ENCODE measurements at regions not wholly inside any gene's neighbourhood (a gene's known extent, or its start where the extent isn't known, plus 50 kb on each side); places are given as distances from the start of the nearest gene placed in this dataset.

- no peaks in the 10 kb centered on the region for H3K4me1 ChIP-seq (ENCODE audit: control insufficient read depth in 4 of 4, insufficient read depth in 4 of 4, low read length in 3 of 4)
- TF ChIP-seq ATF3 (IDR thresholded peaks at IDR 0.05) (no peak), NR2F2 (IDR thresholded peaks at IDR 0.05) (no peak), CTCF (IDR thresholded peaks at IDR 0.05; ENCODE audit: low read depth, low read length, missing input control) (no peak), SP1 (IDR thresholded peaks at IDR 0.05) (no peak), FOXA1 (IDR thresholded peaks at IDR 0.05) (no peak), EGR1 (IDR thresholded peaks at IDR 0.05; ENCODE audit: low read depth in 2 of 2) (no peak), MAX (IDR thresholded peaks at IDR 0.05) (no peak), GABPA (IDR thresholded peaks at IDR 0.05 in 1 of 2, conservative IDR thresholded peaks at IDR 0.05 in 1 of 2) (no peak), RXRA (IDR thresholded peaks at IDR 0.05) (no peak), REST (IDR thresholded peaks at IDR 0.05) (no peak), RAD21 (IDR thresholded peaks at IDR 0.05) (no peak)
- no peaks in the 10 kb centered on the region for H3K36me3 ChIP-seq (ENCODE audit: control insufficient read depth in 4 of 4, insufficient read depth in 3 of 4, low read depth in 1 of 4, low read length in 3 of 4)
- H3K9ac ChIP-seq (ENCODE audit: low read depth in 1 of 2, low read length in 2 of 2) = no peak overlapping the region
- H3K27ac ChIP-seq (ENCODE audit: low read depth in 1 of 2, low read length in 2 of 2) = no peak overlapping the region
- WGBS = 86% methylated on average over 4 of the region's 4 CpGs
- no peak for DNase-seq (ENCODE audit: low spot score)
- no peak overlapping the region for H3K4me3 ChIP-seq (ENCODE audit: low read depth in 1 of 3, low read length in 3 of 3)
- no peaks in the 10 kb centered on the region for H3K27me3 ChIP-seq (ENCODE audit: control insufficient read depth in 4 of 4, insufficient read depth in 4 of 4, low read length in 3 of 4)
- H3K9me3 ChIP-seq (ENCODE audit: control insufficient read depth in 4 of 4, low read length in 3 of 4) = no peaks in the 10 kb centered on the region
Observed at GRCh38 chr4:91851456-91851855, 452.3 kb upstream of the GRID2 start.

- DNase-seq (ENCODE audit: low spot score) = no peak
- 26% methylated on average over 1 of the region's 1 CpG for WGBS
- no peak for TF ChIP-seq HNF4G (IDR thresholded peaks at IDR 0.05)
- no peak for TF ChIP-seq SP1 (IDR thresholded peaks at IDR 0.05)
- TF ChIP-seq ATF3 (IDR thresholded peaks at IDR 0.05) = no peak
- TF ChIP-seq JUND (IDR thresholded peaks at IDR 0.05) = no peak
- TF ChIP-seq FOXA2 (IDR thresholded peaks at IDR 0.05) = no peak
- TF ChIP-seq RXRA (IDR thresholded peaks at IDR 0.05) = no peak
- TF ChIP-seq ZBTB33 (IDR thresholded peaks at IDR 0.05) = no peak
- no peak for TF ChIP-seq MAX (IDR thresholded peaks at IDR 0.05)
- TF ChIP-seq NR2F2 (IDR thresholded peaks at IDR 0.05) = no peak
- TF ChIP-seq REST (IDR thresholded peaks at IDR 0.05) = no peak
- TF ChIP-seq TAF1 (conservative IDR thresholded peaks at IDR 0.05) = no peak
- TF ChIP-seq FOXA1 (IDR thresholded peaks at IDR 0.05) = no peak
- TF ChIP-seq YY1 (IDR thresholded peaks at IDR 0.05) = no peak
- TF ChIP-seq CTCF (IDR thresholded peaks at IDR 0.05; ENCODE audit: low read depth, low read length, missing input control) = no peak
- TF ChIP-seq RAD21 (IDR thresholded peaks at IDR 0.05) = no peak
Observed at GRCh38 chr4:91887926-91888325, 415.8 kb upstream of the GRID2 start.

More at GRCh38 chr4:91887926-91888325, 415.8 kb upstream of the GRID2 start:
- Histone ChIP-seq H3K27me3 (ENCODE audit: control insufficient read depth in 4 of 4, insufficient read depth in 4 of 4, low read length in 3 of 4) (no peaks in the 10 kb centered on the region), H3K27ac (ENCODE audit: low read depth in 1 of 2, low read length in 2 of 2) (no peak overlapping the region), H3K4me1 (ENCODE audit: control insufficient read depth in 4 of 4, insufficient read depth in 4 of 4, low read length in 3 of 4) (no peaks in the 10 kb centered on the region), H3K9ac (ENCODE audit: low read depth in 1 of 2, low read length in 2 of 2) (no peak overlapping the region), H3K4me3 (ENCODE audit: low read depth in 1 of 3, low read length in 3 of 3) (no peak overlapping the region), H3K9me3 (ENCODE audit: control insufficient read depth in 4 of 4, low read length in 3 of 4) (peaks cover 0 to 2% (median 0%) of the 10 kb centered on the region in 4 donors), H3K36me3 (ENCODE audit: control insufficient read depth in 4 of 4, insufficient read depth in 3 of 4, low read depth in 1 of 4, low read length in 3 of 4) (no peaks in the 10 kb centered on the region)
